ENCODE measurements at regions not wholly inside any gene's neighbourhood (a gene's known extent, or its start where the extent isn't known, plus 50 kb on each side); places are given as distances from the start of the nearest gene placed in this dataset.

DNA sequence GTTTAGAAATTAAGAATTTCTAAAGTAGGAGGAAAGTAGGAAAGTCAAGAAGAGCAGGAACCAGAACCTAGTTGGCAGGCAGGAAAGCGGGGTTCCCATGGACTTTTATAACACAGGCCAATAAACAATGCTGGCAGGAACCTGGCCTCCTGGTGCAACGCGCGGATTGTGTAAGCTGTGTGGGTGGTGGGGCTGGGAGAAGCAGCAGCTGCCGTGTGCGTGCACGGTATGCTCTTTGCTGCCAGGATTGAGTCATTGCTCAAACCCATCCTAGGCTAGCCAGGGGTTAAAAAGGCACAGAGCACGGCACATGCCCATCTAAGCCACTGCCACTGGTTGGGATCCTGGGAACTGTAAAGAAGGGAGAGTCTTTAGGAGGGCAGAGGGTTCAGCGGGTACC lies 209.9 kb upstream of the RGMA start:
- in situ Hi-C loops (cut with MboI; ENCODE audit: low pct_unique_long_range_greater_than_20kb, low sequenced_read_pairs, unreplicated experiment): no loop called here
- TF ChIP-seq, protein P1, sequence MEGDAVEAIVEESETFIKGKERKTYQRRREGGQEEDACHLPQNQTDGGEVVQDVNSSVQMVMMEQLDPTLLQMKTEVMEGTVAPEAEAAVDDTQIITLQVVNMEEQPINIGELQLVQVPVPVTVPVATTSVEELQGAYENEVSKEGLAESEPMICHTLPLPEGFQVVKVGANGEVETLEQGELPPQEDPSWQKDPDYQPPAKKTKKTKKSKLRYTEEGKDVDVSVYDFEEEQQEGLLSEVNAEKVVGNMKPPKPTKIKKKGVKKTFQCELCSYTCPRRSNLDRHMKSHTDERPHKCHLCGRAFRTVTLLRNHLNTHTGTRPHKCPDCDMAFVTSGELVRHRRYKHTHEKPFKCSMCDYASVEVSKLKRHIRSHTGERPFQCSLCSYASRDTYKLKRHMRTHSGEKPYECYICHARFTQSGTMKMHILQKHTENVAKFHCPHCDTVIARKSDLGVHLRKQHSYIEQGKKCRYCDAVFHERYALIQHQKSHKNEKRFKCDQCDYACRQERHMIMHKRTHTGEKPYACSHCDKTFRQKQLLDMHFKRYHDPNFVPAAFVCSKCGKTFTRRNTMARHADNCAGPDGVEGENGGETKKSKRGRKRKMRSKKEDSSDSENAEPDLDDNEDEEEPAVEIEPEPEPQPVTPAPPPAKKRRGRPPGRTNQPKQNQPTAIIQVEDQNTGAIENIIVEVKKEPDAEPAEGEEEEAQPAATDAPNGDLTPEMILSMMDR (IDR thresholded peaks at IDR 0.05; ENCODE audit: extremely low read depth, insufficient read depth, missing control alignments): no peak
- no peak for DNase-seq (ENCODE audit: low spot score)

DNA sequence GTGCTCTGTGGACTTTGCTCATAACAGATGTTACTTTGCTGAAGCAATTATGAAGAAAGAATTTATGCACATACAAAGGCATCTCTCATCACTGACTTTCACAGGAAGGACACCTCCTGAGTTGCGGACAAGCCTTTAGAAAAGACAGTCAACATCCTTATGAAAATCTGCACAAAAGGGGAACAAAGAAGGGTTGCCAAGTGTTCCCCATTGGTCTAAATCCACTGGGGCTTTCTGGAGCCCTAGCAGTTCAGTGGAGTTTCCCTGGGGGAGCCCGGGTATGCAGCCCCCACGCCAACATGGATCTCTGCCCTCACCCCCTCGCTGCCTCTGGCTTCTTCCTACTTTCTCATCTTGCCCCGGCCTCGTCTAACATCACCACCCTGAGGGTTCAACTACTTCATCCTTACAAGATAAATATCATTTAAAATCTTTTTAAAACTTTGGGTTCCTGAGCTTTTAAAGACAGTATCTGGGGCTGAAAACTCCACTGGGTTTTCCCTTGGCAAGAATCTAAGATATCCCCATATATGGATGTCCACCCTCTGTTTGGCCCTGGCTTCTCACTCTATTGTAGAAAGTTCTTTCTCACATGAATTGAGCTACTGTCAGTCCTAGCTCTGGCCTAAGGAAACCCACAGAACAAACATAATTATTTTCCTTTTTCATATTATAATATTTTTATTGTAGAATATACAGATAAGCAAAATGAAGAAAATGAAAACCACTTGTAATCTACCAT lies 207.9 kb upstream of the RGMA start:
- TF ChIP-seq, protein P1 (IDR thresholded peaks at IDR 0.05; ENCODE audit: extremely low read depth, insufficient read depth, missing control alignments): no peak
- DNase-seq (ENCODE audit: low spot score): no peak
- in situ Hi-C loops (cut with MboI; ENCODE audit: low pct_unique_long_range_greater_than_20kb, low sequenced_read_pairs, unreplicated experiment): no loop called here

DNA sequence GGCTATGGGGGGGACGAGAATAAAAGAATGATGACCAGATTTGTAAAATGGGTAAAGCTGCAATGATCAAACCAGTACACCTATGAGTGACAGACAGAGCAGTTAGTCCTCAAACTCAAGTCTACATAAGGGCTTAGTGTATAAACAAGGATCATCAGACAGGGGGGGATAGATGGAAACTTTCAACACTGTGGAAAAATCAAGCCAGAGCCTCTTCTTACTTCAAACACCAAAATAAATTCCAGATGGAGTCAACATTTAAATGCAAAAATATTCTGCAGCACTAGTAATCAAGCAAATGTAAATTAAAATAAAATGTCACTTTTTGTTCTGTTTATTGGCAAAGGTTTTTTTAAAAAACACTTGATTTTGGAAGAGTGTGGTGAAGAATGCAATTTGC lies 205.9 kb upstream of the RGMA start:
- in situ Hi-C loops (cut with MboI; ENCODE audit: low pct_unique_long_range_greater_than_20kb, low sequenced_read_pairs, unreplicated experiment): no loop called here
- no peak for DNase-seq (ENCODE audit: low spot score)
- TF ChIP-seq, protein P1 (IDR thresholded peaks at IDR 0.05; ENCODE audit: extremely low read depth, insufficient read depth, missing control alignments): no peak

DNA sequence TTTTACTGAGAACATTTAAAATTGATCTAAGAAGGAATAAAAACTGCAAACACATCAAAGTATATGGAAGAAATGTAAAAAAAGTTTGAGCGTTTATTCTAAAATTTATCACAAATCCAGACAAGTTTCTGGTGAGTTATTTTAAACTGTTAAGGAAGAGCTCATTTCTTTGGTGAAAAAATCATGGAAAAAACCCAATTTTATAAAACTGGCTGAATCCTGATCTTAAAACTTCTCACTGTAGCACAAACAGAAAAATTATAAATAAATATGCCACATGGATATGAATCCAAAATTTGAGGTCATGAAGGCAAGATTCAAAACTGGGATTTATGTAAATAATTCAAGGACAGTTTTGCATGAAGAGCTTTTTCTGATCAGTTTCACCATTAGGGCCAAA lies 205.1 kb upstream of the RGMA start:
- TF ChIP-seq, protein P1 (IDR thresholded peaks at IDR 0.05; ENCODE audit: extremely low read depth, insufficient read depth, missing control alignments): no peak

DNA sequence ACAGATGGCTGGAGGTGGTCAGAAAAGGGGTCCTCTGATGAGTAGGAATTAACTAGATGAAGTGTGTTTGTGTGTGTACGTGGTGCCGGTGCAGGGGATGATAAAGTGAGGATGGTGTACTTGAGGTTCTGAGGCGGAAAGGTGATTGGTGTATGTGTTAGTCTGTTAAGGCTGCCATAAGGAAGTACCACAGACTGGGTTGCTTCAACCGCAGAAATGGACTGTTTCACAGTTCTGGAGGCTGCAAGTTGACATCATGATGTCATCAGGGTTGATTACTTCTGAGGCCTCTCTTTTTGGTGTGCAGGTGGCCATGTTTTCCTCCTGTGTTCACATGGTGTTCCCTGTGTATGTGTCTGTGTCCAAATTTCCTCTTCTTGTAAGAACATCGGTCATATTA lies 202.4 kb upstream of the RGMA start:
- in situ Hi-C loops (cut with MboI; ENCODE audit: low pct_unique_long_range_greater_than_20kb, low sequenced_read_pairs, unreplicated experiment): no loop called here
- DNase-seq (ENCODE audit: low spot score): no peak
- TF ChIP-seq, protein P1 (IDR thresholded peaks at IDR 0.05; ENCODE audit: extremely low read depth, insufficient read depth, missing control alignments): no peak

More for the DNA sequence above, 205.1 kb upstream of the RGMA start:
- no peak for DNase-seq (ENCODE audit: low spot score)
- in situ Hi-C loops (cut with MboI; ENCODE audit: low pct_unique_long_range_greater_than_20kb, low sequenced_read_pairs, unreplicated experiment): no loop called here

DNA sequence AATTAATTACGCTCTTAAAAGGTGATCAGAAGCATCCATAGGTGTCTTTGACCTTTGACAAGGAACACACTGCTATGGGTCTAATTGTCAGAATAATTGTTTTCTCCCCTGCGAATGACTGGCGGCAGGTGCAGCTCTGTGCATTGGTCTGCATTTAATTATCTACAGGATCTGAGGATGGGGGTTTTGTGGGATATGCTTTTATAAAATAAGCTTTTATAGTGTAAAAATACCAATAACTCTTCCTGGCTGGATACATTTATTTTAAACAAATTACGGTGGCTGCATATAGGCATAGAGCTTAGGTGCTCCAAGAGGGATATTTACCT lies 201.6 kb upstream of the RGMA start:
- DNase-seq (ENCODE audit: low spot score): no peak
- in situ Hi-C loops (cut with MboI; ENCODE audit: low pct_unique_long_range_greater_than_20kb, low sequenced_read_pairs, unreplicated experiment): no loop called here
- TF ChIP-seq, protein P1 (IDR thresholded peaks at IDR 0.05; ENCODE audit: extremely low read depth, insufficient read depth, missing control alignments): no peak

Data from GM13977 (cell line).